Activated CD8-positive, alpha-beta memory T cell treated with anti-CD3 and anti-CD28 coated beads for 24 hours (primary cell): ENCODE measurements at regions not wholly inside any gene's neighbourhood (a gene's known extent, or its start where the extent isn't known, plus 50 kb on each side); places are given as distances from the start of the nearest gene placed in this dataset.

Experiments
- DNase-seq: peaks from one replicate; pipeline ENCODE4 v3.0.0-alpha.2; 2020

GRCh38 chr10:21071001-21071673, 174.0 kb upstream of the NEBL start:
- no peak for DNase-seq

- DNase-seq, result no peak
Observed at GRCh38 chr10:21069929-21070700, 173.0 kb upstream of the NEBL start.

- DNase-seq, result no peak
Observed at GRCh38 chr10:21069278-21069677, 172.2 kb upstream of the NEBL start.

- no peak for DNase-seq
Observed at GRCh38 chr10:21068026-21068656, 171.0 kb upstream of the NEBL start.

- no peak for DNase-seq
Observed at GRCh38 chr10:21065621-21066248, 168.6 kb upstream of the NEBL start.

- no peak for DNase-seq
Observed at GRCh38 chr10:21061982-21062381, 164.9 kb upstream of the NEBL start.

- DNase-seq, result no peak
Observed at GRCh38 chr10:21061184-21061583, 164.1 kb upstream of the NEBL start.

GRCh38 chr10:21060626-21061025, 163.5 kb upstream of the NEBL start:
- no peak for DNase-seq

- no peak for DNase-seq
Observed at GRCh38 chr10:21057989-21058388, 160.9 kb upstream of the NEBL start.

- DNase-seq, result no peak
Observed at GRCh38 chr10:21057436-21057835, 160.3 kb upstream of the NEBL start.

- no peak for DNase-seq
Observed at GRCh38 chr10:21056461-21056860, 159.3 kb upstream of the NEBL start.

GRCh38 chr10:21055339-21056135, 158.4 kb upstream of the NEBL start:
- no peak for DNase-seq

GRCh38 chr10:21053953-21054690, 157.0 kb upstream of the NEBL start:
- DNase-seq, result no peak

GRCh38 chr10:21052709-21053104, 155.6 kb upstream of the NEBL start:
- DNase-seq, result no peak

GRCh38 chr10:21052072-21052708, 155.1 kb upstream of the NEBL start:
- DNase-seq, result no peak

GRCh38 chr10:21049482-21049881, 152.4 kb upstream of the NEBL start:
- no peak for DNase-seq

GRCh38 chr10:21048068-21048467, 151.0 kb upstream of the NEBL start:
- DNase-seq, result no peak

GRCh38 chr10:21047511-21047910, 150.4 kb upstream of the NEBL start:
- DNase-seq, result no peak

- DNase-seq, result no peak
Observed at GRCh38 chr10:21047096-21047495, 150.0 kb upstream of the NEBL start.

- no peak for DNase-seq
Observed at GRCh38 chr10:21043044-21043443, 145.9 kb upstream of the NEBL start.

GRCh38 chr10:21042536-21042935, 145.4 kb upstream of the NEBL start:
- DNase-seq, result no peak
